Keratinocyte (primary cell): ENCODE measurements at regions not wholly inside any gene's neighbourhood (a gene's known extent, or its start where the extent isn't known, plus 50 kb on each side); places are given as distances from the start of the nearest gene placed in this dataset.

Source experiments
- DNase-seq: peaks from one replicate; pipeline ENCODE4 v3.0.0-alpha.2; 2011; ENCODE audit warnings: low read depth, missing footprints, low spot score
- FAIRE-seq: peaks from 2 replicates; lab custom pipeline; 2011; peaks lifted over from hg19 to GRCh38; lab: Jason Lieb, UNC
- H2AFZ ChIP-seq: 2 replicates; pipeline ENCODE4 v1.6.0; 2012; ENCODE audit warnings: low read length, control low read depth, inconsistent platforms; ENCODE audit not compliant: control insufficient read depth
- H3K27ac ChIP-seq: 2 replicates; pipeline ENCODE4 v1.5.1; 2011; ENCODE audit warnings: low read length; ENCODE audit not compliant: control insufficient read depth, insufficient read depth
- H3K27me3 ChIP-seq: 3 replicates; pipeline ENCODE4 v1.6.0; 2011; ENCODE audit warnings: low read length; ENCODE audit not compliant: control insufficient read depth, insufficient read depth; ENCODE audit errors: extremely low read depth
- H3K36me3 ChIP-seq, 2 experiments: 2 replicates in 1 of 2; 3 replicates in 1 of 2; pipeline ENCODE4 v1.5.1; 2011; ENCODE audit warnings: low read length in 2 of 2, mild to moderate bottlenecking in 1 of 2; ENCODE audit not compliant: control insufficient read depth in 2 of 2, insufficient read depth in 2 of 2; ENCODE audit errors: extremely low read depth in 1 of 2
- H3K4me1 ChIP-seq: 3 replicates; pipeline ENCODE4 v1.5.1; 2011; ENCODE audit warnings: low read length; ENCODE audit not compliant: control insufficient read depth, insufficient read depth; ENCODE audit errors: extremely low read depth
- H3K4me2 ChIP-seq: 3 replicates; pipeline ENCODE4 v1.6.0; 2011; ENCODE audit warnings: low read depth, low read length; ENCODE audit not compliant: control insufficient read depth, insufficient read depth; ENCODE audit errors: extremely low read depth
- H3K4me3 ChIP-seq, 3 experiments: fragments of 200-600 bp in 1 of 3; sonication (generic) in 1 of 3; 2 replicates in 2 of 3; 3 replicates in 1 of 3; pipeline ENCODE4 v1.5.1; 2011 to 2016; ENCODE audit warnings: low read length in 3 of 3, mild to moderate bottlenecking in 3 of 3, control low read depth in 2 of 3, inconsistent platforms in 1 of 3, low read depth in 1 of 3, mixed read lengths in 1 of 3, mixed run types in 1 of 3, moderate library complexity in 1 of 3; ENCODE audit not compliant: control insufficient read depth in 2 of 3, insufficient read depth in 2 of 3; ENCODE audit errors: extremely low read depth in 1 of 3
- H3K79me2 ChIP-seq: 2 replicates; pipeline ENCODE4 v1.6.0; 2012; ENCODE audit warnings: low read length; ENCODE audit not compliant: control insufficient read depth, insufficient read depth
- H3K9ac ChIP-seq: 3 replicates; pipeline ENCODE4 v1.6.0; 2011; ENCODE audit warnings: low read length; ENCODE audit not compliant: control insufficient read depth, insufficient read depth; ENCODE audit errors: extremely low read depth
- H3K9me1 ChIP-seq: 3 replicates; pipeline ENCODE4 v1.6.0; 2011; ENCODE audit warnings: low read length; ENCODE audit not compliant: control insufficient read depth, insufficient read depth; ENCODE audit errors: extremely low read depth
- H3K9me3 ChIP-seq: 2 replicates; pipeline ENCODE4 v1.5.1; 2012; ENCODE audit warnings: low read depth, low read length; ENCODE audit not compliant: control insufficient read depth
- H4K20me1 ChIP-seq: 3 replicates; pipeline ENCODE4 v1.6.0; 2011; ENCODE audit warnings: low read length; ENCODE audit not compliant: control insufficient read depth, insufficient read depth; ENCODE audit errors: extremely low read depth
- CTCF ChIP-seq, 3 experiments: IDR thresholded peaks in 1 of 3; conservative IDR thresholded peaks in 1 of 3; optimal IDR thresholded peaks in 1 of 3; 2 replicates in 2 of 3; 3 replicates in 1 of 3; pipeline versions ENCODE3 to v1.5.1; 2011; ENCODE audit warnings: low read length in 3 of 3, mild to moderate bottlenecking in 3 of 3, moderate library complexity in 2 of 3, control low read depth in 1 of 3, inconsistent platforms in 1 of 3; ENCODE audit not compliant: insufficient read depth in 2 of 3; ENCODE audit errors: extremely low read depth in 1 of 3
- EZH2 ChIP-seq: IDR thresholded peaks from one replicate; pipeline ENCODE4 v1.6.1; 2012; ENCODE audit warnings: inconsistent platforms, mild to moderate bottlenecking, low read length, moderate library complexity
- dilution Hi-C: fragments of 300-500 bp; cut with MboI; formaldehyde crosslinking; loops from one replicate; pipeline ENCODE4 v1.7.0; 2020; ENCODE audit warnings: low sequenced_read_pairs; ENCODE audit not compliant: extremely low pct_ligation_motif_present

GRCh38 chr15:93583552-93583951 lies 494.5 kb upstream of the RGMA start:
- dilution Hi-C loops, result no loop called here
- Histone ChIP-seq H3K27me3 (no peaks in the 10 kb centered on the region), H3K9me1 (no peaks in the 10 kb centered on the region), H3K4me2 (no peak overlapping the region), H3K4me1 (no peaks in the 10 kb centered on the region), H3K79me2 (no peaks in the 10 kb centered on the region), H3K36me3 (no peaks in the 10 kb centered on the region), H3K9ac (no peak overlapping the region), H3K27ac (no peak overlapping the region), H3K9me3 (no peaks in the 10 kb centered on the region), H2AFZ (no peak overlapping the region), H4K20me1 (no peaks in the 10 kb centered on the region), H3K4me3 (no peak overlapping the region)
- FAIRE-seq, result no peak
- TF ChIP-seq EZH2 (no peak), CTCF (optimal IDR thresholded peaks at IDR 0.05 in 1 of 3, IDR thresholded peaks at IDR 0.05 in 1 of 3, conservative IDR thresholded peaks at IDR 0.05 in 1 of 3; ENCODE audit: extremely low read depth in 1 of 3, insufficient read depth in 2 of 3, low read length in 3 of 3) (no peak)
- no peak for DNase-seq

GRCh38 chr15:93570527-93570926 lies 481.5 kb upstream of the RGMA start:
- no peaks in the 10 kb centered on the region for H3K9me3 ChIP-seq
- no peaks in the 10 kb centered on the region for H3K79me2 ChIP-seq
- no peak overlapping the region for H2AFZ ChIP-seq
- peaks cover 16% of the 10 kb centered on the region for H3K4me1 ChIP-seq
- no peak overlapping the region for H3K4me2 ChIP-seq
- TF ChIP-seq CTCF (optimal IDR thresholded peaks at IDR 0.05 in 1 of 3, IDR thresholded peaks at IDR 0.05 in 1 of 3, conservative IDR thresholded peaks at IDR 0.05 in 1 of 3; ENCODE audit: extremely low read depth in 1 of 3, insufficient read depth in 2 of 3, low read length in 3 of 3), result no peak
- no peak for TF ChIP-seq EZH2
- H3K9me1 ChIP-seq, result no peaks in the 10 kb centered on the region
- H3K27me3 ChIP-seq, result no peaks in the 10 kb centered on the region
- dilution Hi-C loops, result no loop called here
- FAIRE-seq (no peak), DNase-seq (no peak)
- H3K27ac ChIP-seq, result no peak overlapping the region
- no peak overlapping the region for H3K4me3 ChIP-seq
- no peaks in the 10 kb centered on the region for H3K36me3 ChIP-seq
- no peak overlapping the region for H3K9ac ChIP-seq
- no peaks in the 10 kb centered on the region for H4K20me1 ChIP-seq
